ENCODE measurements at regions not wholly inside any gene's neighbourhood (a gene's known extent, or its start where the extent isn't known, plus 50 kb on each side); places are given as distances from the start of the nearest gene placed in this dataset.

DNA sequence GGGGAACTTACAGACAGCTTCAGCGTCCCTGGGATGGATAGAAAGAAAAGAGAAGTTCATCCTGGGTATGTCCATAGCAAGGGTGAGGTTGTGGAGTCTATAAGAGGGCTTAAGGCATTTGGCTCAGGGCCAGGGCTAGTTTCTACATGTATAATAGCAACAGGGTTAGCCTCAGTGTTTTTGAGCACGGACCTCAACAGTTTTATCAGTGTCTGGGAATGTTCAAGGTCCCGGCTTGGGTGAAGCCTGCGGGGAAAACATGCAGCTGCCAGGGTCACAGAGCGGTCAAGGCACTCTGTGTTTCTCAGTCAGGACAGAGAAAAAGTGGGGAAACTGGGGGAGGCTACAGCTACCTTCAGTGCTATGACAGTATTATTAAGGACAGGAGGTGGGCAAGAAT lies 427.7 kb upstream of the HS6ST1 start:
- Histone ChIP-seq H3K27me3 (no peaks in the 10 kb centered on the region), H3K4me1 (no peaks in the 10 kb centered on the region), H3K36me3 (no peaks in the 10 kb centered on the region), H3K4me3 (no peak overlapping the region), H3K9me3 (no peaks in the 10 kb centered on the region), H3K27ac (no peak overlapping the region)
- intact Hi-C loops (cut with DNase I) = no loop called here
- DNase-seq (ENCODE audit: low spot score in 2 of 2) = no peak
- no peak for TF ChIP-seq CTCF (IDR thresholded peaks at IDR 0.05)

GRCh38 chr2:128748336-128748735 lies 429.7 kb upstream of the HS6ST1 start:
- no peaks in the 10 kb centered on the region for H3K9me3 ChIP-seq
- no peak overlapping the region for H3K4me3 ChIP-seq
- no peaks in the 10 kb centered on the region for H3K36me3 ChIP-seq
- no peak overlapping the region for H3K27ac ChIP-seq
- intact Hi-C loops (cut with DNase I) = no loop called here
- TF ChIP-seq CTCF (IDR thresholded peaks at IDR 0.05) = no peak
- H3K4me1 ChIP-seq = no peaks in the 10 kb centered on the region
- no peak for DNase-seq (ENCODE audit: low spot score in 2 of 2)
- H3K27me3 ChIP-seq = no peaks in the 10 kb centered on the region

- DNase-seq (ENCODE audit: low spot score in 2 of 2) = no peak
- Histone ChIP-seq H3K4me3 (no peak overlapping the region), H3K36me3 (no peaks in the 10 kb centered on the region), H3K27me3 (no peaks in the 10 kb centered on the region), H3K4me1 (no peaks in the 10 kb centered on the region), H3K9me3 (no peaks in the 10 kb centered on the region), H3K27ac (no peak overlapping the region)
- intact Hi-C loops (cut with DNase I) = no loop called here
- TF ChIP-seq CTCF (IDR thresholded peaks at IDR 0.05) = no peak
Observed at GRCh38 chr2:128748835-128749605, 430.4 kb upstream of the HS6ST1 start.

DNA sequence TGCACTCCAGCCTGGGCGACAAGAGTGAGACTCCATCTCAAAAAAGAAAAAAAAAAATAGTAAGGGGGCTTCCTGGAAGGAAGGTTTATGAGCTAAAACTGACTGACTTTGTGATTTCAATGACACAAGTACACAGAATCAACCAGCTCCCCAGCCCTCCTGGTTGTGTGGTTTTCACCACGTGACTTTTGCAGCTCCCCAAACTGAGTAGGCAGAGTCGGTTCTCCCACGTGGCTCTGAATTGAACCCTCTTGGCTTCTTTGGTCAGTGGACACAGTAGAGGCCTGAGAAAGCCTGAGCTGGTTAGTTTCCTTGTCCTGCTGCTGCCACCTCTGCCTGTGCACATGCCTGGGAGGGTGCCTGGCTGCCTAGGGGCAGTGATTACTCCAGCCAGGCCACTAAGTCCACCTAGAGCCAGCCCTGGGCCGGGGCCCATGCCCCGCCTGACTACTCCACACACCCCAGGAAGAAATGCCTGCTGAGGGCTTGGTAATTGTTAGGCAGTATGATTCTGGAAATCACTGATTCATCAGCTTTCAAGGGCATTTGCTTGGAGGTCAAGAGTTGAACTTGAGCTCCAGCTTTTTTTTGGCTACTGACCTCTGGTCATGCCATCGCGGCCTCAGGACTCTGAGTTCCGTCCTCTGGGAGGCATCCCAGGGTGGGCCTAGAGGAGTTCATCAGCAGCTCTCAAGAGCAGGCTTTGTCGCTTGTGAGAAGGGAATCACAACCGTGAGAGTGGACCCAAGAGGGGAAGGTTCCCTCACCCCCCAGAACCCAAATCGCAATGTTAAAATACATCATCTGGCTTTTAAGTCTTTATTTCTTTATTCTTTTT lies 431.9 kb upstream of the HS6ST1 start:
- Histone ChIP-seq H3K27me3 (no peaks in the 10 kb centered on the region), H3K4me3 (no peak overlapping the region), H3K36me3 (no peaks in the 10 kb centered on the region), H3K4me1 (no peaks in the 10 kb centered on the region), H3K27ac (no peak overlapping the region), H3K9me3 (no peaks in the 10 kb centered on the region)
- TF ChIP-seq CTCF (IDR thresholded peaks at IDR 0.05) = no peak
- intact Hi-C loops (cut with DNase I) = no loop called here
- DNase-seq (ENCODE audit: low spot score in 2 of 2) = no peak

DNA sequence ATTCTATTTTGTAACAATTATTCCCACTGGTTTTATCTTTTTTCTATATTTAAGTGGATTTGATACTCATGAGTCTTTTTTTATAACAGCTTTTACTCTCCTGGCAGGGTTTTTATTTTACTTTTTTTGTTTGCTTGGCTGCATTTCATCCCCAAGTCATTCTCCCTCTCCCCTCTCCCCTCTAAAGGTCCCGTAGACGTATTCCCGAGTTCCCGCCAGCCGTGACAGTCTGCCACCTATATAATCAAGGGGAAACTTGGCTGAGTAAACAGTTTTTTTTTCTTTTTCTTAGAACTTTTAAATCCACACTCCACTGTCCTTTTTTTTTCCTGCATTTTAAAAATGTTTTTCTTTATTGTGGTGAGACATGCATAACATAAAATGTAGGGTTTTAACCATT lies 433.1 kb upstream of the HS6ST1 start:
- Histone ChIP-seq H3K36me3 (no peaks in the 10 kb centered on the region), H3K27ac (no peak overlapping the region), H3K4me1 (no peaks in the 10 kb centered on the region), H3K27me3 (no peaks in the 10 kb centered on the region), H3K4me3 (no peak overlapping the region), H3K9me3 (no peaks in the 10 kb centered on the region)
- no peak for TF ChIP-seq CTCF (IDR thresholded peaks at IDR 0.05)
- no peak for DNase-seq (ENCODE audit: low spot score in 2 of 2)
- intact Hi-C loops (cut with DNase I) = no loop called here
